ENCODE measurements at regions not wholly inside any gene's neighbourhood (a gene's known extent, or its start where the extent isn't known, plus 50 kb on each side); places are given as distances from the start of the nearest gene placed in this dataset.
"Not testable (repeated sequence)": the region's sequence is repeated elsewhere in the genome, so short reads cannot be mapped to it uniquely, and the experiment has no call there.

- intact Hi-C loops (cut with DNase I; ENCODE audit: low total_unique reads) = no loop called here
- Histone ChIP-seq H3K9me3 (no peaks in the 10 kb centered on the region), H3K4me1 (no peaks in the 10 kb centered on the region), H3K4me3 (no peak overlapping the region), H3K27me3 (no peaks in the 10 kb centered on the region), H3K36me3 (no peaks in the 10 kb centered on the region), H3K27ac (no peak overlapping the region)
- TF ChIP-seq CTCF (IDR thresholded peaks at IDR 0.05) = no peak
- DNase-seq = no peak
Observed at GRCh38 chr12:16788506-16789203, 182.7 kb upstream of the LMO3 start.

GRCh38 chr12:16785953-16786352 lies 180.0 kb upstream of the LMO3 start:
- no peak overlapping the region for H3K4me3 ChIP-seq
- no peak for DNase-seq
- intact Hi-C loops (cut with DNase I; ENCODE audit: low total_unique reads) = no loop called here
- H3K27ac ChIP-seq = no peak overlapping the region
- no peaks in the 10 kb centered on the region for H3K4me1 ChIP-seq
- H3K9me3 ChIP-seq = no peaks in the 10 kb centered on the region
- no peaks in the 10 kb centered on the region for H3K36me3 ChIP-seq
- H3K27me3 ChIP-seq = no peaks in the 10 kb centered on the region
- TF ChIP-seq CTCF (IDR thresholded peaks at IDR 0.05) = no peak

GRCh38 chr12:16785524-16785923 lies 179.6 kb upstream of the LMO3 start:
- no peak overlapping the region for H3K27ac ChIP-seq
- no peaks in the 10 kb centered on the region for H3K27me3 ChIP-seq
- H3K4me3 ChIP-seq = no peak overlapping the region
- H3K36me3 ChIP-seq = no peaks in the 10 kb centered on the region
- TF ChIP-seq CTCF (IDR thresholded peaks at IDR 0.05) = no peak
- H3K4me1 ChIP-seq = no peaks in the 10 kb centered on the region
- no peaks in the 10 kb centered on the region for H3K9me3 ChIP-seq
- DNase-seq = no peak
- intact Hi-C loops (cut with DNase I; ENCODE audit: low total_unique reads) = no loop called here

GRCh38 chr12:16769129-16769528 lies 163.2 kb upstream of the LMO3 start:
- H3K36me3 ChIP-seq; H3K4me1 ChIP-seq; H3K27me3 ChIP-seq; intact Hi-C loops (cut with DNase I; ENCODE audit: low total_unique reads); DNase-seq; H3K4me3 ChIP-seq; H3K27ac ChIP-seq; H3K9me3 ChIP-seq: not testable (repeated sequence)

- Histone ChIP-seq H3K27me3 (no peaks in the 10 kb centered on the region), H3K9me3 (peaks cover 0 to 8% (median 4%) of the 10 kb centered on the region in 3 donors), H3K4me1 (no peaks in the 10 kb centered on the region), H3K27ac (no peak overlapping the region), H3K36me3 (no peaks in the 10 kb centered on the region), H3K4me3 (no peak overlapping the region)
- TF ChIP-seq CTCF (IDR thresholded peaks at IDR 0.05) = no peak
- intact Hi-C loops (cut with DNase I; ENCODE audit: low total_unique reads) = no loop called here
- no peak for DNase-seq
Observed at GRCh38 chr12:16766736-16767135, 160.8 kb upstream of the LMO3 start.

- intact Hi-C loops (cut with DNase I; ENCODE audit: low total_unique reads) = no loop called here
- DNase-seq = no peak
- Histone ChIP-seq H3K36me3 (no peaks in the 10 kb centered on the region), H3K4me1 (no peaks in the 10 kb centered on the region), H3K27me3 (no peaks in the 10 kb centered on the region), H3K9me3 (no peaks in the 10 kb centered on the region), H3K4me3 (no peak overlapping the region), H3K27ac (no peak overlapping the region)
- TF ChIP-seq CTCF (IDR thresholded peaks at IDR 0.05) = no peak
Observed at GRCh38 chr12:16763901-16764300, 157.9 kb upstream of the LMO3 start.

Measured in tibial artery (tissue), 4 donors.